GM12878 (cell line): ENCODE measurements at regions not wholly inside any gene's neighbourhood (a gene's known extent, or its start where the extent isn't known, plus 50 kb on each side); places are given as distances from the start of the nearest gene placed in this dataset.

Experiments used
- CBX3 ChIP-seq: fragments of 200-600 bp; sonication (generic); IDR thresholded peaks from 2 replicates; pipeline ENCODE4 v1.6.1; 2016; ENCODE audit warnings: low read depth, borderline replicate concordance
- HDAC2 ChIP-seq: fragments of 200-600 bp; sonication (generic); IDR thresholded peaks from 2 replicates; pipeline ENCODE4 v1.6.1; 2017
- HDAC6 ChIP-seq: fragments of 200-600 bp; sonication (generic); IDR thresholded peaks from one replicate; pipeline ENCODE4 v1.8.0; 2017; ENCODE audit warnings: antibody characterized with exemption; ENCODE audit not compliant: unreplicated experiment
- POLR2AphosphoS5 ChIP-seq: IDR thresholded peaks from 2 replicates; pipeline ENCODE4 v1.6.1; 2011; ENCODE audit warnings: mild to moderate bottlenecking, low read length, inconsistent platforms
- RCOR1 ChIP-seq: conservative IDR thresholded peaks from 2 replicates; pipeline ENCODE4 v1.6.1; 2012; ENCODE audit warnings: low read depth, low read length, improper control_type of control experiment
- SP1 ChIP-seq: IDR thresholded peaks from one replicate; pipeline ENCODE4 v1.6.1; 2011; ENCODE audit warnings: low read depth, low read length
- TCF12 ChIP-seq: IDR thresholded peaks from 2 replicates; pipeline ENCODE4 v1.6.1; 2011; ENCODE audit warnings: low read depth, mild to moderate bottlenecking, low read length
- TF ChIP-seq, protein P1 (sequence below), 3 experiments: IDR thresholded peaks in 2 of 3; conservative IDR thresholded peaks in 1 of 3; 2 replicates each; pipeline ENCODE4 v1.5.1; 2011; ENCODE audit warnings: low read depth in 3 of 3, low read length in 3 of 3, mild to moderate bottlenecking in 3 of 3, control low read depth in 2 of 3, moderate library complexity in 2 of 3, inconsistent platforms in 1 of 3, mixed read lengths in 1 of 3; ENCODE audit not compliant: control insufficient read depth in 2 of 3, insufficient read depth in 1 of 3; ENCODE audit errors: extremely low read depth in 1 of 3
- TF ChIP-seq, protein P2 (sequence below): IDR thresholded peaks from 2 replicates; pipeline ENCODE4 v1.6.1; 2012; ENCODE audit warnings: low read depth, low read length, improper control_type of control experiment
- TF ChIP-seq, protein P3 (sequence below): IDR thresholded peaks from 2 replicates; pipeline ENCODE4 v1.6.1; 2011; ENCODE audit warnings: low read depth, low read length, improper control_type of control experiment, borderline replicate concordance
- TF ChIP-seq, protein P4 (sequence below): fragments of 150-350 bp; IDR thresholded peaks from 2 replicates; pipeline ENCODE4 v1.6.1; 2014; ENCODE audit warnings: mild to moderate bottlenecking, low read depth, low read length
- TF ChIP-seq, protein P5 (sequence below): fragments of 450-650 bp; IDR thresholded peaks from 2 replicates; pipeline ENCODE4 v1.6.1; 2014; ENCODE audit warnings: mild to moderate bottlenecking
- TF ChIP-seq, protein P6 (sequence below): IDR thresholded peaks from 2 replicates; pipeline ENCODE4 v1.6.1; 2011; ENCODE audit warnings: borderline replicate concordance, low read depth, mild to moderate bottlenecking, moderate library complexity, mixed read lengths, low read length; ENCODE audit not compliant: insufficient read depth; ENCODE audit errors: extremely low read length

DNA sequence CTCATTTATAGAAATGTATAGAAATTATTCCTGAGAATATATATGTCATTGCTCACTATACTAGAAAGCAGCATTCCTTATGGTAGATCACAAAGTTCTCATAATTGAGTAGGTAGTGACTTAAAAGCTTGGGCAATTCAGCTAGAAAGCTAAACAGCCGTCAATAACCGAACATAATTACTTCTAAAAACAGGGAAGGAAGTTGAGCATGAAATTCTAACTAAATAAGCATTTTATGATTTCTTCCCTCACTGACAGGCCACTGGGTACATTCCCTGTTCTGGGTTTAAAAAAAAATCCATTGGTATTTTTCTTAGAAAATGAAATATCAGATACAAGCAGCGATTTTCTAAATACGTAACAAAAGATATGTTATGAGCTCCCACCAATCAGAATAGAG, 91.1 kb upstream of the DAB2 start:
- TF ChIP-seq, protein P1, sequence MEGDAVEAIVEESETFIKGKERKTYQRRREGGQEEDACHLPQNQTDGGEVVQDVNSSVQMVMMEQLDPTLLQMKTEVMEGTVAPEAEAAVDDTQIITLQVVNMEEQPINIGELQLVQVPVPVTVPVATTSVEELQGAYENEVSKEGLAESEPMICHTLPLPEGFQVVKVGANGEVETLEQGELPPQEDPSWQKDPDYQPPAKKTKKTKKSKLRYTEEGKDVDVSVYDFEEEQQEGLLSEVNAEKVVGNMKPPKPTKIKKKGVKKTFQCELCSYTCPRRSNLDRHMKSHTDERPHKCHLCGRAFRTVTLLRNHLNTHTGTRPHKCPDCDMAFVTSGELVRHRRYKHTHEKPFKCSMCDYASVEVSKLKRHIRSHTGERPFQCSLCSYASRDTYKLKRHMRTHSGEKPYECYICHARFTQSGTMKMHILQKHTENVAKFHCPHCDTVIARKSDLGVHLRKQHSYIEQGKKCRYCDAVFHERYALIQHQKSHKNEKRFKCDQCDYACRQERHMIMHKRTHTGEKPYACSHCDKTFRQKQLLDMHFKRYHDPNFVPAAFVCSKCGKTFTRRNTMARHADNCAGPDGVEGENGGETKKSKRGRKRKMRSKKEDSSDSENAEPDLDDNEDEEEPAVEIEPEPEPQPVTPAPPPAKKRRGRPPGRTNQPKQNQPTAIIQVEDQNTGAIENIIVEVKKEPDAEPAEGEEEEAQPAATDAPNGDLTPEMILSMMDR (IDR thresholded peaks at IDR 0.05 in 2 of 3, conservative IDR thresholded peaks at IDR 0.05 in 1 of 3; ENCODE audit: control insufficient read depth in 2 of 3, extremely low read depth in 1 of 3, insufficient read depth in 1 of 3, low read depth in 3 of 3, low read length in 3 of 3) = no peak
- TF ChIP-seq POLR2AphosphoS5 (no peak), CBX3 (no peak), TCF12 (no peak), HDAC2 (no peak), SP1 (no peak), HDAC6 (no peak), RCOR1 (no peak)
- TF ChIP-seq, protein P2, sequence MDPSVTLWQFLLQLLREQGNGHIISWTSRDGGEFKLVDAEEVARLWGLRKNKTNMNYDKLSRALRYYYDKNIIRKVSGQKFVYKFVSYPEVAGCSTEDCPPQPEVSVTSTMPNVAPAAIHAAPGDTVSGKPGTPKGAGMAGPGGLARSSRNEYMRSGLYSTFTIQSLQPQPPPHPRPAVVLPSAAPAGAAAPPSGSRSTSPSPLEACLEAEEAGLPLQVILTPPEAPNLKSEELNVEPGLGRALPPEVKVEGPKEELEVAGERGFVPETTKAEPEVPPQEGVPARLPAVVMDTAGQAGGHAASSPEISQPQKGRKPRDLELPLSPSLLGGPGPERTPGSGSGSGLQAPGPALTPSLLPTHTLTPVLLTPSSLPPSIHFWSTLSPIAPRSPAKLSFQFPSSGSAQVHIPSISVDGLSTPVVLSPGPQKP = no peak
- TF ChIP-seq, protein P3, sequence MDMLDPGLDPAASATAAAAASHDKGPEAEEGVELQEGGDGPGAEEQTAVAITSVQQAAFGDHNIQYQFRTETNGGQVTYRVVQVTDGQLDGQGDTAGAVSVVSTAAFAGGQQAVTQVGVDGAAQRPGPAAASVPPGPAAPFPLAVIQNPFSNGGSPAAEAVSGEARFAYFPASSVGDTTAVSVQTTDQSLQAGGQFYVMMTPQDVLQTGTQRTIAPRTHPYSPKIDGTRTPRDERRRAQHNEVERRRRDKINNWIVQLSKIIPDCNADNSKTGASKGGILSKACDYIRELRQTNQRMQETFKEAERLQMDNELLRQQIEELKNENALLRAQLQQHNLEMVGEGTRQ = no peak
- TF ChIP-seq, protein P4, sequence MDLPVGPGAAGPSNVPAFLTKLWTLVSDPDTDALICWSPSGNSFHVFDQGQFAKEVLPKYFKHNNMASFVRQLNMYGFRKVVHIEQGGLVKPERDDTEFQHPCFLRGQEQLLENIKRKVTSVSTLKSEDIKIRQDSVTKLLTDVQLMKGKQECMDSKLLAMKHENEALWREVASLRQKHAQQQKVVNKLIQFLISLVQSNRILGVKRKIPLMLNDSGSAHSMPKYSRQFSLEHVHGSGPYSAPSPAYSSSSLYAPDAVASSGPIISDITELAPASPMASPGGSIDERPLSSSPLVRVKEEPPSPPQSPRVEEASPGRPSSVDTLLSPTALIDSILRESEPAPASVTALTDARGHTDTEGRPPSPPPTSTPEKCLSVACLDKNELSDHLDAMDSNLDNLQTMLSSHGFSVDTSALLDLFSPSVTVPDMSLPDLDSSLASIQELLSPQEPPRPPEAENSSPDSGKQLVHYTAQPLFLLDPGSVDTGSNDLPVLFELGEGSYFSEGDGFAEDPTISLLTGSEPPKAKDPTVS = no peak
- TF ChIP-seq, protein P5, sequence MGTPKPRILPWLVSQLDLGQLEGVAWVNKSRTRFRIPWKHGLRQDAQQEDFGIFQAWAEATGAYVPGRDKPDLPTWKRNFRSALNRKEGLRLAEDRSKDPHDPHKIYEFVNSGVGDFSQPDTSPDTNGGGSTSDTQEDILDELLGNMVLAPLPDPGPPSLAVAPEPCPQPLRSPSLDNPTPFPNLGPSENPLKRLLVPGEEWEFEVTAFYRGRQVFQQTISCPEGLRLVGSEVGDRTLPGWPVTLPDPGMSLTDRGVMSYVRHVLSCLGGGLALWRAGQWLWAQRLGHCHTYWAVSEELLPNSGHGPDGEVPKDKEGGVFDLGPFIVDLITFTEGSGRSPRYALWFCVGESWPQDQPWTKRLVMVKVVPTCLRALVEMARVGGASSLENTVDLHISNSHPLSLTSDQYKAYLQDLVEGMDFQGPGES = no peak
- TF ChIP-seq, protein P6, sequence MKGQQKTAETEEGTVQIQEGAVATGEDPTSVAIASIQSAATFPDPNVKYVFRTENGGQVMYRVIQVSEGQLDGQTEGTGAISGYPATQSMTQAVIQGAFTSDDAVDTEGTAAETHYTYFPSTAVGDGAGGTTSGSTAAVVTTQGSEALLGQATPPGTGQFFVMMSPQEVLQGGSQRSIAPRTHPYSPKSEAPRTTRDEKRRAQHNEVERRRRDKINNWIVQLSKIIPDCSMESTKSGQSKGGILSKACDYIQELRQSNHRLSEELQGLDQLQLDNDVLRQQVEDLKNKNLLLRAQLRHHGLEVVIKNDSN = no peak
